Ureter (tissue), 1 donor: ENCODE measurements at regions not wholly inside any gene's neighbourhood (a gene's known extent, or its start where the extent isn't known, plus 50 kb on each side); places are given as distances from the start of the nearest gene placed in this dataset.
"Not testable (repeated sequence)": the region's sequence is repeated elsewhere in the genome, so short reads cannot be mapped to it uniquely, and the experiment has no call there.

ENCODE experiments used
- DNase-seq: peaks from one replicate; pipeline ENCODE4 v3.0.0-alpha.2; 2020; ENCODE audit warnings: low spot score
- donor health status: DM: yes; HTN: yes; CAD: no.

DNA sequence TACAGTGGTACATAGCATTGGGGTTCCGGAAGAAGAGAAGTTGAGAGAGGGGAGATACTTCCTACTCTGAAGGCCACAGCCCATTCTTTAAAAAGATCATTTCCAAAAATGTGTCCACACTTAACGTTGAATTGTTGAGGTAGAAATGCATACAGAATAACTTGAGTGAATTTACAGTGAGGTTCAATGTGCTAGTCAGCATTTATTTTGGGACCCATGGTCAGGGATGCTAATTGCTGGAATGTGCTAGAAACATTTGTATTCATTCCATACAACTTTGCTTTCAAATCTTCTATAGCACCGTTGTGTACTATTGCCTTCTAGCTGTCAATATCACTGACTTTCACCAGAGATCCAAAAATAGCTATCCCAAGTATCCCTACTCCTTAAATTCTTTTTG lies 325.9 kb downstream of the SATB2 start:
- no peak for DNase-seq

DNA sequence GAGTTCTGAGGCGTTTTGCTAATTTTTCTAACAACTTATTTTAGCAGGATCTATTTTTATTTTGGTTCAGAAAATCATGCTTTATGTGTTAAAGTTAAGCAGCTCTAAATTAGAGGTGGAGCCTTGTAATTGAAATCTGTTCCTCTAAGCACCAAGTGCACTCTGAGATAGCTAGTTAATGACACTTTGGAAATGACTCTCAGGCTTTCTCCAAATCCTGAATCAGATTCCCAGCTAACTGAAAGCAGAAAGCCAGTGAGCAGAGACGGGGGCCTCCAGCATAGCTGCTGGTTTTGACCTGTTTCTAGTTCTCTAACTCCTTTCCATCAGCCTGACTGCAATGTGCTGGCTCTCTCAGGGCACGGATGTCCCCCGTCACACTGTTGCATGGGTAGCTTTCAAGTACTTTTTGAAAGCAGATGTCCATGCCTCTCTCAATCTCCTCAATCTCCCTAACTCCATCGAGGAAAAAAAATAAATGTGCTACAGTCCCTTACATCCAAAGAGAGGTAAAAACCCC lies 326.5 kb downstream of the SATB2 start:
- no peak for DNase-seq

- DNase-seq = no peak
Measured at GRCh38 chr2:199130501-199130900, 327.2 kb downstream of the SATB2 start.

DNA sequence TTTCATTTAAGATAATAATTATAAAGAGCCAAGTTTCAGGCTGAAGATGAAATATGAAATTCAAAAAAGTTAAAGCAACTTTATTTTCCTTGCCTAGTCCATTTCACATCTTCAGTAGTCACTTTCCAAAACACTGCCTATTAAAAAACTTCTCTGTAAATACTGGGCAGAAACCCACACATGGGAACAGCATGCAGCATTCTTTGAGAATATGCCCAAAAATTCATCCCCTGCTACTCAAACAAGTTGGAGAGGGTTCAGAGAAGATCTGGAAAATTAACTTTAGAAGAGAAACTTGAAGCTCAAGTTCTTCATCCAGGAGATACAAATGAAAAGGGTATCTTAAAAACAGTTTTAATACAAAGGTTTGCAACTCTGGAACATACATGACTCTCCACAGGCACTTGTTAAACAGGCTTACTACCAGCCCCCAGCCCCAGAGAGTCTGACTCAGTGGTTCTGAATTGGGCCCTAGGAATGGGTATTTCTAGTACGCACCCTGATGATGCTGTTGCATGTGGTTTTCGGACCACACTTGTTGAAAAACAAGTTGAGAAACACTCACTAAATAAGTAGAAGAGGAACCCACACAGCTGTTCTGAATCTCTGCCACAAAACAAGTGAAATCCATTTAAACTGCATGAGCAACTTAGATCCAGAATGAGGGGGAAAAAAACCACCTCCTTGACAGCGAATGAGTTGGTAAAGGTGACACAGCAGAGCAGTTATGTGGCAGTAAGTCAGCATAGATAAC lies 329.1 kb downstream of the SATB2 start:
- DNase-seq = no peak

GRCh38 chr2:199119796-199120195 lies 337.9 kb downstream of the SATB2 start:
- no peak for DNase-seq

GRCh38 chr2:199118673-199119112 lies 339.0 kb downstream of the SATB2 start:
- no peak for DNase-seq

- no peak for DNase-seq
Measured at GRCh38 chr2:199115169-199115568, 342.6 kb downstream of the SATB2 start.

DNA sequence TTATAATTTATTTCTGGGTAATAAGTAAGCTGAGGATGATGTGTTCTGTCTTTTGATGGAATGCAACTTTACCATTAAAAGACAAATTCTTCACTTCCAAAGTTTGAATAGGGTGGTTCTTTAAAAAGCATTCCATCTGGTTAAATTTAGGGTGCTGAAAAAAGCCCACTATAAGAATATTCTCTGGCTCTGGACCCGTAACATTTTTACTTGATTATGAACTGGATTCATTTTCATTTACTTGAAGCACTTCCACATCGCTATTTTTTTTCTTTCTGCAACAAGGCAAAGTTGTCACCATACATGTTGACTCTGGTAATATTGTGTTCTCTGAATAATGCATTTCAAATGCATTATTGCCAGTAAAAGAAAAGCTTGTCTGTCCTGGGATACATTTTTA lies 344.6 kb downstream of the SATB2 start:
- no peak for DNase-seq

DNA sequence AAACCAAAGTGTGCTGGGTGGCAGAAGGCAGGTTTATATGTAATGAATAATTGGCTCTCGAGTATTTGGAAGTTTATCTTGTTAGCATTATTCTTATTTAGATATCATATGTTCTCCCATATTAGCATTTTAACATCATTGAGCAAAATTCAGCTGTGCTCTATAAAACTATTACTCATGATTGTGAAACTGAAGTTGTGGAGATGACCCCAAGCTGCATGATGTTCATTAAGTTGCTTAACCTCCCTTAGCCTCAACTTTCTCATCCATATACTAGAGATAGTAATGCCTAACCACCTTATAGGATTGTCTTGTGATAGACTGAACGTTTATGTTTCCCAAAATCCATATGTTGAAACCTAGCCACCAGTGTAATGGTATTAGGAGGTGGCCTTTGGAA lies 346.3 kb downstream of the SATB2 start:
- no peak for DNase-seq

DNA sequence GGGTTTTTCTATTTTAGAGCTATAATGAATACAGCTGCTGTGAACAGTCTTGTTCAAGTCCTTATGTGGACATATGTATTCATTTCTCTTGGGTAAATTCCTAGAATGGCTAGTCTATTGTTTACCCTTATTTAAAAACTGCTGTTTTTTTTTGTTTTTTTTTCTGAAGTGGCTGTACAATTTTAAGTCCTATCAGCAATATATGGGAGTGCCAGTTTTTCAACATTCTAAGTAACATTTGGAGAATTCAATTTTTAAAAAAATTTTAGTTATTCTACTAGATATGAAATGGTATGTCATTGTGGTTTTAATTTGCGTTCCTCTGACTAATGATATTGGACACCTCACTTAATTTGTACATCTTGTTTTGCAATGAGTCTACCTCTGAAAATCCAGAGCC lies 349.7 kb downstream of the SATB2 start:
- DNase-seq = no peak

GRCh38 chr2:199105826-199106225 lies 351.9 kb downstream of the SATB2 start:
- no peak for DNase-seq

DNA sequence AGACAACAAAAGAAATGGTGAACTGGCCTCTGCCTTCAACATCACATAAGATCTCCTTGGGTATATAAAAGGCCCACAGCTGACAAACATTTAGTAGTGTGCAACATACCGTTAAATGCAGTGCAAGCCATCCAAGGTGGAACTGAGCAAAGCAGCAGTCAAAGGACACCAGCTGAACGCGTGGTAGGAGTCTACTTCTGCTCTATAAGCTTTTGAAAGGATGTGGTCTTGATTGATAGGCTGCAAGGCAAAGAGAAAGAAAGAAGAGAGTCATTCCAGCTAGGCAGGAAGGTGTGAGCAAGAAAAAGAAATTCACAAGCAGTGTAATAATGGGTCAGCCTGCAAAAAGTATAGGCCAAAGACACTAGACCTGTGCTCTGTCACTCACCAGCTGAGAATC lies 356.3 kb downstream of the SATB2 start:
- DNase-seq = no peak

DNA sequence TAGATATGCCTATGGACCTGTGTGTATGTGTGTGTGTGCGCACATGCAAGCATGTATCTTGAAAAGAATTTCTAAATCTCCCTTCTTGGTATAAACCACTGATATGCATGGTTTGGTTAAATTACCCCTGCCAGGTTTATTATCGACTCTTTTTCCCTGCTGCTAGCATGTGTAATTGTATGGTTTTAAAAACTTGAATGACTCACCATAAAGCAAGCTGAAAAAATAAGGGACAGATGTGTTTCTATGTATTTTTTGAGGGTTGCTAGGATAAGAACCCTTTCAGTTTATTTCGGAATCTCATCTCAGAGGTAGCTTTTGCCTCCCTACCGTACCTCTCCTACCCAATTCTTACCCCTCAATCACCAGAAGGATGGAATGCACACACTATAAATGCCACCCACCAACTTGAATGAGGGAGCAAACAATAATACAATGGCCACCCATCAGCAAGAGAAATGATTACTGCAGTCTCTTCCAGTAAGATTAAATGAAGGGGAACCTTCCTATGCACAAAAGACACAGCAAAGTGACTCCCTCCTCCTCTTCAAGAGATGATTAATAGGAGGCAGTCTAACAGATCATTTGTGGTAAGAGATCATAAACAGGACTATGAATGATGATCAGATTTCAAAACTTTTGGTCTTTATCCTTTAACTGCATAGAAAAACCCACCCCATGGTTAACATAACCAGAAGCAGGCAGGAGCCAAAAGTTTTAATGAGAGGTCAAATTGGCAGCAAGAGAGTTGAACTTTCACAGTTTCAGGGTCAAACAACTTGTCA lies 357.2 kb downstream of the SATB2 start:
- no peak for DNase-seq

DNA sequence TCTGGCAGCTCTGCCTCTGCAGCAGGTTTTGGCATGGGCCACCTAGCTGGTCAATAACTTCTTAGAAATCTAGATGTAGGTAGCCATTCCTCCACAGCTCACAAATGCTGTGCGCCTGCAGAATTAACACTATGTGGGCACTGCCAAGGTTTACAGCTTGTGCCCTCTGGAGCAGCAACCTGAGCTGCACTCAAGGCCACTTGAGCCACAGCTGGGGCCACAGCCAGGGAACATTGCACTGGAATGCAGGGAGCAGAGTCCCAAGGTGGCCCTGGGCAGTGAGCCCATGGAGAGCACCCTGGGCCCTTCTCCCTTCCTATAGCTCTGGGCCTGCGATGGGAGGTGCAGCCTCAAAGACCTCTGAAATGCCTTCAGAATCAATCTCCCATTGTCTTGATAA lies 365.3 kb downstream of the SATB2 start:
- no peak for DNase-seq

- no peak for DNase-seq
Measured at GRCh38 chr2:199085261-199085660, 372.5 kb downstream of the SATB2 start.

DNA sequence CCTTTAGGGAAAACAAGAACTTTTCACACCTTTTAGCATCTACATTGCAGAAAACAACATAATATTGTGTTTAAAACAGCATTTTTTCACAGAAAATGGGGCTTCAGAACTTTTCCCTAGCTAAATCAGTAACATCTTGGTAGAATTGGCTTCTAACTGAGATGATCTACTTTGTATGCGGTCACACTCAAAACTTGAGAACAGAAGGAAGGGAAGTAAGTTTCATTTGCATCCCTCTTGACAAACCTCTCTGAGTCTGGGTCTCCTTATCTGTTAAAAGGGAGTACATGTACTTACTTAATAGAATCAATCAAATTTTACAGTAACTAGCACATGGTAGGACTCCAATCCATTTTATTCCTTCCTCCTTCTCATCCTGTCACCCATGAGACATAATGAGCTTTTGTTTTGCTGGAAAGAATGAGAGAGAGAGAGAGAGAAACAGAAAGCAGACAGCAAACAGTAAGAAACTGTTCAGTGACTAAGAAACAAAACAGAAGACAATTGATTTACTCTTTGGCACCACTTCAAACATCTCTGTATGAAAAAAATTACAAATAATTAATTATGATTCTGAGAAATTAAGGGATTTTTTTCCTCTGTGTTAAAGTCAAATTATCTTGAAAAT lies 387.3 kb downstream of the SATB2 start:
- no peak for DNase-seq

DNA sequence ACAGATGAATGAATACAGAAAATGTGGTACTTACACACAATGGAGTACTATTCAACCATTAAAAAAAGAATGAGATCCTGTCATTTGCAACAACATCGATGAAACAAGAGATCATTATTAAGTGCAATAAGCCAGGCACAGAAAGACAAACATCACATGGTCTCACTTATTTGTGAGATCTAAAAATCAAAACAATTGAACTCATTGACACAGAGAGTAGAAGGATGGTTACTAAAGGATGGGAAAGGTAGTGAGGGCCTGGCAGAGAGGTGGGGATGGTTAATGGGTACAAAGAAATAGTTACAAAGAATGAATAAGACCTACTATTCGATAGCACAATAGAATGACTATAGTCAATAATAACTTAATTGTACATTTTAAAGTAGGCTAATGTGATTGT lies 393.5 kb downstream of the SATB2 start:
- no peak for DNase-seq

- no peak for DNase-seq
Measured at GRCh38 chr2:199057936-199058335, 399.8 kb downstream of the SATB2 start.

- DNase-seq = no peak
Measured at GRCh38 chr2:199055336-199055735, 402.4 kb downstream of the SATB2 start.

GRCh38 chr2:199042660-199043379 lies 414.9 kb downstream of the SATB2 start:
- no peak for DNase-seq

DNA sequence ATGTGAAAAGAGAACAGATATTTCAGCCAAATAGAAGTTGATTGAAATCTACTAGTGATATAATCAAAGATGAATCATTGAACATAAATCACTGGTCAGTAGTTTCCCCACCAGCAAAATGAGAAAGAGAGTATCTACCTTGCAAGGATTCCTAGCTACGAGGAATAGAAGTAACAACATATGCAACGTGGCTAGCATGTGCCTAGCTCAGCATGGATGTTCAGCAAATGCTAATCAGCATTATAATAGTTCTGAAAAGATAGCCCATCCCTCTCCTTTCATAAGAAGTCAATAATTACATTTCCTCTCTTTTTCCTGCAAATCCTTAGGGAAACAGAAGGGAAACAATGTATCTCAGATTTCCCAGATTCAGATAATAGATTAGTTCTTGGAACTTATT lies 417.2 kb downstream of the SATB2 start:
- DNase-seq = no peak

- DNase-seq = not testable (repeated sequence)
Measured at GRCh38 chr2:199033761-199034160, 424.0 kb downstream of the SATB2 start.
